ENCODE measurements at regions not wholly inside any gene's neighbourhood (a gene's known extent, or its start where the extent isn't known, plus 50 kb on each side); places are given as distances from the start of the nearest gene placed in this dataset.
A peak's percentile ranks its signal among the peaks of the same experiment; 100 is the strongest.

GRCh38 chr2:176544557-176544956 lies 275.3 kb downstream of the MTX2 start:
- ATAC-seq: no peak
- TF ChIP-seq CSDC2 (CRISPR knock-in tag; IDR thresholded peaks at IDR 0.05) (no peak), POU6F1 (CRISPR knock-in tag; IDR thresholded peaks at IDR 0.05; ENCODE audit: borderline replicate concordance, low read depth) (no peak), TCF4 (CRISPR knock-in tag; IDR thresholded peaks at IDR 0.05; ENCODE audit: borderline replicate concordance) (no peak), ARNTL (CRISPR knock-in tag; IDR thresholded peaks at IDR 0.05; ENCODE audit: borderline replicate concordance, low read depth) (no peak)

- TF ChIP-seq ISL1 (CRISPR knock-in tag; IDR thresholded peaks at IDR 0.05): peak; percentile 28; the same call in 1 of the 2 replicates
- TF ChIP-seq OSR1 (CRISPR knock-in tag; IDR thresholded peaks at IDR 0.05): no peak
Observed at GRCh38 chr2:176544991-176545956, 276.0 kb downstream of the MTX2 start.

GRCh38 chr2:176546550-176546949 lies 277.3 kb downstream of the MTX2 start:
- no peak for ATAC-seq
- TF ChIP-seq POU6F1 (CRISPR knock-in tag; IDR thresholded peaks at IDR 0.05; ENCODE audit: borderline replicate concordance, low read depth): no peak
- TF ChIP-seq CSDC2 (CRISPR knock-in tag; IDR thresholded peaks at IDR 0.05): no peak
- TF ChIP-seq BACH2 (CRISPR knock-in tag; IDR thresholded peaks at IDR 0.05; ENCODE audit: borderline replicate concordance): no peak
- no peak for TF ChIP-seq CSRNP3 (CRISPR knock-in tag; IDR thresholded peaks at IDR 0.05)
- no peak for TF ChIP-seq RARB (CRISPR knock-in tag; IDR thresholded peaks at IDR 0.05)
- no peak for TF ChIP-seq PATZ1 (CRISPR knock-in tag; IDR thresholded peaks at IDR 0.05; ENCODE audit: borderline replicate concordance)
- no peak for TF ChIP-seq ZNF8 (CRISPR knock-in tag; IDR thresholded peaks at IDR 0.05)
- no peak for TF ChIP-seq ZNF70 (CRISPR knock-in tag; IDR thresholded peaks at IDR 0.05)
- TF ChIP-seq GLIS3 (CRISPR knock-in tag; IDR thresholded peaks at IDR 0.05): no peak

More at GRCh38 chr2:176544991-176545956, 276.0 kb downstream of the MTX2 start:
- peak; percentile 60; the same call in 2 of the 3 replicates for ATAC-seq

- ATAC-seq: peak; percentile 18; the same call in 1 of the 3 replicates
- TF ChIP-seq CREB5 (CRISPR knock-in tag; IDR thresholded peaks at IDR 0.05; ENCODE audit: low read depth) (no peak), CSRNP3 (CRISPR knock-in tag; IDR thresholded peaks at IDR 0.05) (no peak), CSDC2 (CRISPR knock-in tag; IDR thresholded peaks at IDR 0.05) (no peak)
Observed at GRCh38 chr2:176552501-176553135, 283.4 kb downstream of the MTX2 start.
